Keratinocyte (primary cell): ENCODE measurements at regions not wholly inside any gene's neighbourhood (a gene's known extent, or its start where the extent isn't known, plus 50 kb on each side); places are given as distances from the start of the nearest gene placed in this dataset.

Experiments
- DNase-seq: peaks from one replicate; pipeline ENCODE4 v3.0.0-alpha.2; 2011; ENCODE audit warnings: low read depth, missing footprints, low spot score
- FAIRE-seq: peaks from 2 replicates; lab custom pipeline; 2011; peaks lifted over from hg19 to GRCh38; lab: Jason Lieb, UNC
- H2AFZ ChIP-seq: 2 replicates; pipeline ENCODE4 v1.6.0; 2012; ENCODE audit warnings: low read length, control low read depth, inconsistent platforms; ENCODE audit not compliant: control insufficient read depth
- H3K27ac ChIP-seq: 2 replicates; pipeline ENCODE4 v1.5.1; 2011; ENCODE audit warnings: low read length; ENCODE audit not compliant: control insufficient read depth, insufficient read depth
- H3K27me3 ChIP-seq: 3 replicates; pipeline ENCODE4 v1.6.0; 2011; ENCODE audit warnings: low read length; ENCODE audit not compliant: control insufficient read depth, insufficient read depth; ENCODE audit errors: extremely low read depth
- H3K36me3 ChIP-seq, 2 experiments: 2 replicates in 1 of 2; 3 replicates in 1 of 2; pipeline ENCODE4 v1.5.1; 2011; ENCODE audit warnings: low read length in 2 of 2, mild to moderate bottlenecking in 1 of 2; ENCODE audit not compliant: control insufficient read depth in 2 of 2, insufficient read depth in 2 of 2; ENCODE audit errors: extremely low read depth in 1 of 2
- H3K4me1 ChIP-seq: 3 replicates; pipeline ENCODE4 v1.5.1; 2011; ENCODE audit warnings: low read length; ENCODE audit not compliant: control insufficient read depth, insufficient read depth; ENCODE audit errors: extremely low read depth
- H3K4me2 ChIP-seq: 3 replicates; pipeline ENCODE4 v1.6.0; 2011; ENCODE audit warnings: low read depth, low read length; ENCODE audit not compliant: control insufficient read depth, insufficient read depth; ENCODE audit errors: extremely low read depth
- H3K4me3 ChIP-seq, 3 experiments: fragments of 200-600 bp in 1 of 3; sonication (generic) in 1 of 3; 2 replicates in 2 of 3; 3 replicates in 1 of 3; pipeline ENCODE4 v1.5.1; 2011 to 2016; ENCODE audit warnings: low read length in 3 of 3, mild to moderate bottlenecking in 3 of 3, control low read depth in 2 of 3, inconsistent platforms in 1 of 3, low read depth in 1 of 3, mixed read lengths in 1 of 3, mixed run types in 1 of 3, moderate library complexity in 1 of 3; ENCODE audit not compliant: control insufficient read depth in 2 of 3, insufficient read depth in 2 of 3; ENCODE audit errors: extremely low read depth in 1 of 3
- H3K79me2 ChIP-seq: 2 replicates; pipeline ENCODE4 v1.6.0; 2012; ENCODE audit warnings: low read length; ENCODE audit not compliant: control insufficient read depth, insufficient read depth
- H3K9ac ChIP-seq: 3 replicates; pipeline ENCODE4 v1.6.0; 2011; ENCODE audit warnings: low read length; ENCODE audit not compliant: control insufficient read depth, insufficient read depth; ENCODE audit errors: extremely low read depth
- H3K9me1 ChIP-seq: 3 replicates; pipeline ENCODE4 v1.6.0; 2011; ENCODE audit warnings: low read length; ENCODE audit not compliant: control insufficient read depth, insufficient read depth; ENCODE audit errors: extremely low read depth
- H3K9me3 ChIP-seq: 2 replicates; pipeline ENCODE4 v1.5.1; 2012; ENCODE audit warnings: low read depth, low read length; ENCODE audit not compliant: control insufficient read depth
- H4K20me1 ChIP-seq: 3 replicates; pipeline ENCODE4 v1.6.0; 2011; ENCODE audit warnings: low read length; ENCODE audit not compliant: control insufficient read depth, insufficient read depth; ENCODE audit errors: extremely low read depth
- EZH2 ChIP-seq: IDR thresholded peaks from one replicate; pipeline ENCODE4 v1.6.1; 2012; ENCODE audit warnings: inconsistent platforms, mild to moderate bottlenecking, low read length, moderate library complexity
- dilution Hi-C: fragments of 300-500 bp; cut with MboI; formaldehyde crosslinking; loops from one replicate; pipeline ENCODE4 v1.7.0; 2020; ENCODE audit warnings: low sequenced_read_pairs; ENCODE audit not compliant: extremely low pct_ligation_motif_present
- TF ChIP-seq, protein P1 (sequence below), 3 experiments: IDR thresholded peaks in 1 of 3; conservative IDR thresholded peaks in 1 of 3; optimal IDR thresholded peaks in 1 of 3; 2 replicates in 2 of 3; 3 replicates in 1 of 3; pipeline versions ENCODE3 to v1.5.1; 2011; ENCODE audit warnings: low read length in 3 of 3, mild to moderate bottlenecking in 3 of 3, moderate library complexity in 2 of 3, control low read depth in 1 of 3, inconsistent platforms in 1 of 3; ENCODE audit not compliant: insufficient read depth in 2 of 3; ENCODE audit errors: extremely low read depth in 1 of 3

DNA sequence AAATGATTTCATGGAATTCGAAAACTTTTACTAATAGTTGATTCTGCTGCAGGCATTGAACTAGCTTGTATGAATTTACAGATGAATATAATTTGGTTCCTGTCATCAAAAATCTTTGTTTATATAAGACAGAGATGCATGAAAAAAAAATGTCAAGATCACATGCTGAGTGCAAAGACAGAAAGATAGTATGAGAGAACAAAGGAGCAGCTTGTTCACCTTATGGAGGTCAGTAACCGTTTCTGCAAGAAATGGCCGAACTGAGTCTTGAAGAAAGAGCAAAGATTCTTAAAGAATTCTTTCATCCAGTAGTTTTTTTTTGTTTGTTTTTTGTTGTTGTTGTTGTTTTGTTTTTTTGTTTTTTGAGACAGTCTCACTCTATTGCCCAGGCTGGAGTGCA, 450.6 kb downstream of the TUSC7 start:
- no peak for FAIRE-seq
- Histone ChIP-seq H3K9me3 (no peaks in the 10 kb centered on the region), H3K27me3 (no peaks in the 10 kb centered on the region), H2AFZ (no peak overlapping the region), H3K36me3 (no peaks in the 10 kb centered on the region), H3K9ac (no peak overlapping the region), H3K27ac (no peak overlapping the region), H3K4me1 (no peaks in the 10 kb centered on the region), H3K4me2 (no peak overlapping the region), H4K20me1 (no peaks in the 10 kb centered on the region), H3K4me3 (no peak overlapping the region), H3K79me2 (no peaks in the 10 kb centered on the region), H3K9me1 (no peaks in the 10 kb centered on the region)
- no peak for DNase-seq
- dilution Hi-C loops: no loop called here
- no peak for TF ChIP-seq EZH2
- TF ChIP-seq, protein P1, sequence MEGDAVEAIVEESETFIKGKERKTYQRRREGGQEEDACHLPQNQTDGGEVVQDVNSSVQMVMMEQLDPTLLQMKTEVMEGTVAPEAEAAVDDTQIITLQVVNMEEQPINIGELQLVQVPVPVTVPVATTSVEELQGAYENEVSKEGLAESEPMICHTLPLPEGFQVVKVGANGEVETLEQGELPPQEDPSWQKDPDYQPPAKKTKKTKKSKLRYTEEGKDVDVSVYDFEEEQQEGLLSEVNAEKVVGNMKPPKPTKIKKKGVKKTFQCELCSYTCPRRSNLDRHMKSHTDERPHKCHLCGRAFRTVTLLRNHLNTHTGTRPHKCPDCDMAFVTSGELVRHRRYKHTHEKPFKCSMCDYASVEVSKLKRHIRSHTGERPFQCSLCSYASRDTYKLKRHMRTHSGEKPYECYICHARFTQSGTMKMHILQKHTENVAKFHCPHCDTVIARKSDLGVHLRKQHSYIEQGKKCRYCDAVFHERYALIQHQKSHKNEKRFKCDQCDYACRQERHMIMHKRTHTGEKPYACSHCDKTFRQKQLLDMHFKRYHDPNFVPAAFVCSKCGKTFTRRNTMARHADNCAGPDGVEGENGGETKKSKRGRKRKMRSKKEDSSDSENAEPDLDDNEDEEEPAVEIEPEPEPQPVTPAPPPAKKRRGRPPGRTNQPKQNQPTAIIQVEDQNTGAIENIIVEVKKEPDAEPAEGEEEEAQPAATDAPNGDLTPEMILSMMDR (optimal IDR thresholded peaks at IDR 0.05 in 1 of 3, IDR thresholded peaks at IDR 0.05 in 1 of 3, conservative IDR thresholded peaks at IDR 0.05 in 1 of 3; ENCODE audit: extremely low read depth in 1 of 3, insufficient read depth in 2 of 3, low read length in 3 of 3): no peak

DNA sequence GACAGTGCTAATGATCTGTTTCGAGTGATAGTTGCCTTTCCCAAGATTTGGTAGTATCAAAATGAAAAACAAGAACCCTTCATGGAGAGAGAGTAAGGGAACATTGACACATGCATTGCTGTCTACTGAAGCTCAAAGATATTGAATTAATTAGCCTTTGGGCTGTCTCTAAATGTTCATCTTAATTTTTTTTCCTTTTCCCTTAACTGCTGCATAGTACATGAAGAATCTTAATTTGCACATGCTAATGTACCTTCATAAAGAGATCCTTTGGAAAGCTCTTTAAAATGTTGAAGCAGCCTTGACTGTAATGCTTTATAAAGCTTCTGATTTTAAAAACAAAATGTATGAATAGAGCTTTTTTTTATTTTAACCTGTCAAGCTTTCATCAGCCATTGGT, 452.2 kb downstream of the TUSC7 start:
- H3K4me3 ChIP-seq: no peak overlapping the region
- H3K4me2 ChIP-seq: no peak overlapping the region
- dilution Hi-C loops: no loop called here
- H4K20me1 ChIP-seq: no peaks in the 10 kb centered on the region
- TF ChIP-seq, protein P1 (optimal IDR thresholded peaks at IDR 0.05 in 1 of 3, IDR thresholded peaks at IDR 0.05 in 1 of 3, conservative IDR thresholded peaks at IDR 0.05 in 1 of 3; ENCODE audit: extremely low read depth in 1 of 3, insufficient read depth in 2 of 3, low read length in 3 of 3): no peak
- no peak for TF ChIP-seq EZH2
- no peak for DNase-seq
- no peaks in the 10 kb centered on the region for H3K9me1 ChIP-seq
- no peak overlapping the region for H2AFZ ChIP-seq
- no peak overlapping the region for H3K9ac ChIP-seq
- H3K27me3 ChIP-seq: no peaks in the 10 kb centered on the region
- H3K27ac ChIP-seq: no peak overlapping the region
- no peaks in the 10 kb centered on the region for H3K36me3 ChIP-seq
- no peaks in the 10 kb centered on the region for H3K79me2 ChIP-seq
- H3K9me3 ChIP-seq: no peaks in the 10 kb centered on the region
- no peaks in the 10 kb centered on the region for H3K4me1 ChIP-seq
- FAIRE-seq: no peak
